Smooth muscle cell (in vitro differentiated cells): ENCODE measurements at regions not wholly inside any gene's neighbourhood (a gene's known extent, or its start where the extent isn't known, plus 50 kb on each side); places are given as distances from the start of the nearest gene placed in this dataset.
"Not testable (repeated sequence)": the region's sequence is repeated elsewhere in the genome, so short reads cannot be mapped to it uniquely, and the experiment has no call there.

Experiments used
- DNase-seq: peaks from one replicate; lab custom pipeline; 2025; ENCODE audit not compliant: unreplicated experiment; lab: John Stamatoyannopoulos, UW
- H2AFZ ChIP-seq: fragments of 200-600 bp; sonication (generic); 2 replicates; pipeline ENCODE4 v1.6.0; 2016; ENCODE audit warnings: antibody characterized with exemption, low read depth, mild to moderate bottlenecking
- H3F3A ChIP-seq: fragments of 200-600 bp; sonication (generic); 2 replicates; pipeline ENCODE4 v1.6.0; 2017; ENCODE audit warnings: antibody characterized with exemption, low read depth
- H3K27ac ChIP-seq: fragments of 200-600 bp; sonication (generic); 2 replicates; pipeline ENCODE4 v1.5.1; 2016; ENCODE audit warnings: low read depth, mild to moderate bottlenecking
- H3K27me3 ChIP-seq: fragments of 200-600 bp; sonication (generic); 2 replicates; pipeline ENCODE4 v1.6.1; 2016; ENCODE audit warnings: low read depth, mild to moderate bottlenecking
- H3K36me3 ChIP-seq: fragments of 200-600 bp; sonication (generic); 2 replicates; pipeline ENCODE4 v1.5.1; 2016; ENCODE audit warnings: low read depth
- H3K4me1 ChIP-seq: fragments of 200-600 bp; sonication (generic); 2 replicates; pipeline ENCODE4 v1.5.1; 2016; ENCODE audit warnings: low read depth
- H3K4me2 ChIP-seq: fragments of 200-600 bp; sonication (generic); 2 replicates; pipeline ENCODE4 v1.6.0; 2016; ENCODE audit warnings: mild to moderate bottlenecking
- H3K4me3 ChIP-seq: fragments of 200-600 bp; sonication (generic); 2 replicates; pipeline ENCODE4 v1.5.1; 2016; ENCODE audit warnings: mild to moderate bottlenecking
- H3K79me2 ChIP-seq: fragments of 200-600 bp; sonication (generic); 2 replicates; pipeline ENCODE4 v1.6.0; 2016; ENCODE audit warnings: low read depth, mild to moderate bottlenecking
- H3K9ac ChIP-seq: fragments of 200-600 bp; sonication (generic); 2 replicates; pipeline ENCODE4 v1.6.0; 2016; ENCODE audit warnings: low read depth
- H3K9me3 ChIP-seq: fragments of 200-600 bp; sonication (generic); replicated peaks from 2 replicates; pipeline ENCODE4 v1.5.1; 2016; ENCODE audit warnings: low read depth
- H4K20me1 ChIP-seq: fragments of 200-600 bp; sonication (generic); 2 replicates; pipeline ENCODE4 v1.6.0; 2016; ENCODE audit warnings: low read depth
- CTCF ChIP-seq: fragments of 200-600 bp; sonication (generic); IDR thresholded peaks from 2 replicates; pipeline ENCODE4 v1.5.1; 2017; ENCODE audit warnings: borderline replicate concordance, mild to moderate bottlenecking, antibody characterized with exemption; ENCODE audit not compliant: insufficient read depth, poor library complexity, severe bottlenecking
- WGBS: methylation state at CpG from one replicate; pipeline ENCODE4 v1.1.7; 2016; ENCODE audit warnings: low lambda C conversion rate; 5-methylcytosine and 5-hydroxymethylcytosine counted together

- 31% methylated on average over 3 of the region's 3 CpGs for WGBS
- H3K4me1 ChIP-seq, result no peaks in the 10 kb centered on the region
These were observed 987.8 kb upstream of the ADAMTS5 start for GRCh38 chr21:27954543-27955165.

GRCh38 chr21:27953340-27954045, 986.6 kb upstream of the ADAMTS5 start:
- no peak overlapping the region for H3K4me3 ChIP-seq
- no peaks in the 10 kb centered on the region for H3K27me3 ChIP-seq
- H3K27ac ChIP-seq, result no peak overlapping the region
- H3K9me3 ChIP-seq, result no peaks in the 10 kb centered on the region
- no peaks in the 10 kb centered on the region for H3K36me3 ChIP-seq
- H3F3A ChIP-seq, result peaks cover 6% of the 10 kb centered on the region
- 55% methylated on average over 4 of the region's 4 CpGs for WGBS
- H2AFZ ChIP-seq, result peak overlapping the region; percentile 55
- H3K4me1 ChIP-seq, result no peaks in the 10 kb centered on the region
- H3K4me2 ChIP-seq, result no peak overlapping the region
- H3K79me2 ChIP-seq, result no peaks in the 10 kb centered on the region
- H3K9ac ChIP-seq, result no peak overlapping the region
- no peak for TF ChIP-seq CTCF
- DNase-seq, result no peak
- no peaks in the 10 kb centered on the region for H4K20me1 ChIP-seq

More at GRCh38 chr21:27954543-27955165, 987.8 kb upstream of the ADAMTS5 start:
- peak overlapping the region; percentile 30 for H3K4me2 ChIP-seq
- H3K9me3 ChIP-seq, result no peaks in the 10 kb centered on the region
- no peak for TF ChIP-seq CTCF
- no peak overlapping the region for H3K4me3 ChIP-seq
- no peaks in the 10 kb centered on the region for H3K27me3 ChIP-seq
- H3K36me3 ChIP-seq, result no peaks in the 10 kb centered on the region
- no peak for DNase-seq
- H4K20me1 ChIP-seq, result no peaks in the 10 kb centered on the region
- H3K79me2 ChIP-seq, result no peaks in the 10 kb centered on the region
- peaks cover 6% of the 10 kb centered on the region for H3F3A ChIP-seq
- H2AFZ ChIP-seq, result no peak overlapping the region
- peak overlapping the region; percentile 55 for H3K27ac ChIP-seq
- H3K9ac ChIP-seq, result no peak overlapping the region

- H3K27ac ChIP-seq, result not testable (repeated sequence)
These were observed 982.2 kb upstream of the ADAMTS5 start for GRCh38 chr21:27949093-27949492.

GRCh38 chr21:27930108-27930767, 963.4 kb upstream of the ADAMTS5 start:
- H4K20me1 ChIP-seq, H3K4me2 ChIP-seq, H2AFZ ChIP-seq, H3K4me3 ChIP-seq, H3K79me2 ChIP-seq, H3F3A ChIP-seq, H3K4me1 ChIP-seq, DNase-seq, H3K27me3 ChIP-seq, H3K9me3 ChIP-seq, H3K9ac ChIP-seq, H3K36me3 ChIP-seq, H3K27ac ChIP-seq: not testable (repeated sequence)
- 100% methylated on average over 1 of the region's 1 CpG for WGBS

More at GRCh38 chr21:27949093-27949492, 982.2 kb upstream of the ADAMTS5 start:
- H3K9me3 ChIP-seq, H3F3A ChIP-seq, DNase-seq, H3K4me1 ChIP-seq, H4K20me1 ChIP-seq, H3K79me2 ChIP-seq, H3K4me3 ChIP-seq, H2AFZ ChIP-seq, H3K27me3 ChIP-seq, H3K4me2 ChIP-seq, H3K36me3 ChIP-seq, H3K9ac ChIP-seq: not testable (repeated sequence)
- 95% methylated on average over 5 of the region's 5 CpGs for WGBS

GRCh38 chr21:27929179-27929578, 962.3 kb upstream of the ADAMTS5 start:
- H3K27me3 ChIP-seq, H3K9ac ChIP-seq, H3K27ac ChIP-seq, H3K4me1 ChIP-seq, H3F3A ChIP-seq, H3K4me3 ChIP-seq, H4K20me1 ChIP-seq, H2AFZ ChIP-seq, H3K36me3 ChIP-seq, DNase-seq, H3K4me2 ChIP-seq, H3K9me3 ChIP-seq, H3K79me2 ChIP-seq: not testable (repeated sequence)
- WGBS, result 60% methylated on average over 4 of the region's 4 CpGs

DNA sequence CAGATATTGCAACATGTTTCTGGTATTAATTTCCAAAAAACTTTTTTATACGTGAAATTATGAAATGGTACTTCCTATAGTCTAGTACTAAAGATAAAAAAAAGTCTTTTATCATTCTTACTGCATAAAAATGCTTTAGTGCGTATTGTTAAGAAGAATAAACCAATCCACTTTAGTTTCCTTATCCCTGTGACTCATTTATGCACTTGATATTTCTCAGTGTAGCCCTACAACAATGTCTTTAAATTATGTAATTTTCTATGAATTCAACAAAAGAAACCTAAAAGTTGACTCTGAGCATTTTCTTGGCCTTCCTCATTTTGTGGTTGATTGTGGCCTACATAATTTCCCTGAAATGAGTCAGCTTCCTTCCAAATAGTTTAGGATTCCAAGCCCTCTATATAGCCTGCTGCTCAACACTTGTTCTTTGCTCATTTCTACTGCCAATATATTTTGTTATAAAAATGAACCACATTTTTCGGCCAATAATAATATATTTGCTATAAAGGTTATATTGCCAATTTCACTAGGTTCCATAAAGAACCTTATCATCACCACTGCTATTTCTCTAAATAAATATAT, 961.7 kb upstream of the ADAMTS5 start:
- not testable (repeated sequence) for H3K27me3 ChIP-seq, H2AFZ ChIP-seq, H3K4me1 ChIP-seq, H4K20me1 ChIP-seq, H3F3A ChIP-seq, H3K9me3 ChIP-seq, H3K4me2 ChIP-seq, H3K79me2 ChIP-seq, DNase-seq, H3K9ac ChIP-seq, H3K4me3 ChIP-seq, H3K36me3 ChIP-seq
- 69% methylated on average over 3 of the region's 3 CpGs for WGBS
- H3K27ac ChIP-seq, result peak overlapping the region; percentile 42
